ENCODE measurements at regions not wholly inside any gene's neighbourhood (a gene's known extent, or its start where the extent isn't known, plus 50 kb on each side); places are given as distances from the start of the nearest gene placed in this dataset.

GRCh38 chr3:180175572-180175971 is 138.8 kb upstream of the PEX5L start:
- TF ChIP-seq POLR2A (IDR thresholded peaks at IDR 0.05): no peak
- TF ChIP-seq POLR2AphosphoS5 (IDR thresholded peaks at IDR 0.05): no peak
- no peak for TF ChIP-seq CTCF (IDR thresholded peaks at IDR 0.05)
